ENCODE measurements at regions not wholly inside any gene's neighbourhood (a gene's known extent, or its start where the extent isn't known, plus 50 kb on each side); places are given as distances from the start of the nearest gene placed in this dataset.

GRCh38 chr2:211068108-211068780 is 511.8 kb downstream of the CPS1 start:
- no peak for DNase-seq

GRCh38 chr2:211070547-211070946 is 514.1 kb downstream of the CPS1 start:
- DNase-seq = no peak

- DNase-seq = no peak
Observed at GRCh38 chr2:211077216-211077767, 520.9 kb downstream of the CPS1 start.

GRCh38 chr2:211084352-211084751 is 528.0 kb downstream of the CPS1 start:
- no peak for DNase-seq

- no peak for DNase-seq
Observed at GRCh38 chr2:211085056-211085680, 528.8 kb downstream of the CPS1 start.

GRCh38 chr2:211086049-211086448 is 529.6 kb downstream of the CPS1 start:
- no peak for DNase-seq

DNA sequence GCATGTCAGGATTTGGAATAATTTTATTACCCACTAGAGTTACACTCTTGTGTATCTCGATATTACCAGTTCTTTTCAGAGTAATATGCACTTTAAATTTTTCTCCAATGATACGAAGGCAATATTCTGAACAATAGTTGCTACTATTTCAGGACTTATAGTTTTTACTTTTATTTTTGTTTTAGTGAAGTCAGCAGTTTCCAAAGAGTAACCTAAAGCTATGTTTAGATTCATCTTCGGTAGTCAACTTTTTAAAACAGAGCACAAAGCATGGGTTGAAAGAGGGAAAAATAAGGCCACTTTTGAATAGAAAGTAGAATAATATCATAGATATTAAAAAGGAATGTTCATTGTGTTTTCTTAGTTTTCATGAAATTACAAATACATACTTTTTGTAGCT is 532.7 kb downstream of the CPS1 start:
- no peak for DNase-seq

- DNase-seq = no peak
Observed at GRCh38 chr2:211093743-211094303, 537.4 kb downstream of the CPS1 start.

- DNase-seq = no peak
Observed at GRCh38 chr2:211103989-211104388, 547.6 kb downstream of the CPS1 start.

DNA sequence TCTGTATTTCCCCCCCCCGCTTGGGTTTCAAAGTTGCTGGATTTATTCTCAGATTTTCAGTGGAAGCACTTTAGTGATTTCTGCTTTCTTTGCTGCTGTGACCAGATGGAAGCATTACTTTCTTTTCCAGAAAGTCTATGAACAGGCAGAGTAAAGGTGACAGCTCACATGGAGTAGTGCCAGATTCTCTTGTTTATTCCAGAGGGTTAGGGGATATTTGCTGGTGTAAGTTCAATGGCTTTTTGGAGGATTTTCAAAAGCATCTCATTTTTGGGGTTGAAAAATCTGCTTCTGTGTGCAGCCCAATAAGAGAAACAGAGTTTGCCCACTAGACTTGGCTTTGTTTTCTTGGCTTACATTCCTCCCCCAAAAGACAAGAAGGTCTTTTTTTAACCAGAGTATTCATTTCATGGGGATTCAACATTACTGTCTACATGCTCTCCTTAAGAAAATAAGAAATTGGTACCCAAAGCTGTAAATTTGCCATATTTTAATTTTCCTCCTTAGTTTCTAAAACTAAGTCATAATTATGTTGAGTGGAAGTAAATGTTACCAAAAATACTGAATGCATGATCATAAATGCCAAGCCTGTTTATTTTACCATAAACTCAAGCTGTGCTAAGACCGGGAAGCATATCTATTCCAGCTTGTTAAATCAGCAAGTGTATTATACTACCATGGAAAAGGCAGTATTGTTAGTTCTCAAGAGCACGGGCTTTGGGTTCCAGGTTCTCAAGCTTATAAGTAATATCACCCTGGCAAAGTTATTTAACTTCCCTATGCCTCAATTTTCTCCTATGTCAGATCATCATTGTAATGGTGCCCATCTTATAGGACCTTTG is 557.2 kb downstream of the CPS1 start:
- DNase-seq = no peak

GRCh38 chr2:211114826-211115455 is 558.5 kb downstream of the CPS1 start:
- DNase-seq = no peak

- DNase-seq = no peak
Observed at GRCh38 chr2:211117026-211117425, 560.6 kb downstream of the CPS1 start.

- DNase-seq = no peak
Observed at GRCh38 chr2:211126256-211126655, 569.9 kb downstream of the CPS1 start.

- no peak for DNase-seq
Observed at GRCh38 chr2:211127501-211127900, 571.1 kb downstream of the CPS1 start.

DNA sequence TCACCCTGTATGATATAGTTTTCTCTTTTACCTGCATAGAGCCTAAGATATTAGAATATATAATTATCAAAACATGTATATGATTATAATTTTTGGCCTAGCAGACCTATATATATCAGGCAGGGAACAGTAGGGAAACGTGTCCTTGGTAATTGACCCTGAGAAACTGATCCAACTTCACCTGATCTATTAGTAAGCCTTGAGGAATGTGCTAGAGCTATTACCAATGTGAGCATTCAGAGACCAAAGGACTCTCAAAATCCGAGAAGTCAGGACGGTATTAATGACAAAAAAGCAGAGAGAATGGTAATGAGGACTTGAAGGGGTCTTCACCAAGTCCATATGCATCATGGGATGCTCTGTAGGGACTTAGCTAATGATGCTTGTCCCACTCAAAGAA is 571.9 kb downstream of the CPS1 start:
- DNase-seq = no peak

- no peak for DNase-seq
Observed at GRCh38 chr2:211129798-211130197, 573.4 kb downstream of the CPS1 start.

DNA sequence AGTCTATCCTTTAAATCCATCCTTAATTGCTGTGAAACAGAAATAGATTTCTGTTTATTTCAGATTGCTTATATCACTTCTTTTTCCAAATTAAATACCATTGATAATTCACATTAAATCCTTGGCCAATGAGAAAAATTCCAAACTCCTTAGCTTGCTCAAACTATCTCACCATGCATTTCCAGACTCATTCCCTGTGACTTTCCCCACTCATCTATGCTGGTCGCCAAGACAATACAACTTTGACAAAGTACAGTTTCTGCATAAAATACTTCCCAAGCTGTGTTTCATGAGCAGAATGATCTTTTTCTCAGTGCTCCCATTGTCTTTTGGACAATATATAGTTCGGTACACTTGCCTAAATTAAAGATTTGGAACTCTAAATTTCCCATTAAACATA is 575.6 kb downstream of the CPS1 start:
- DNase-seq = no peak

DNA sequence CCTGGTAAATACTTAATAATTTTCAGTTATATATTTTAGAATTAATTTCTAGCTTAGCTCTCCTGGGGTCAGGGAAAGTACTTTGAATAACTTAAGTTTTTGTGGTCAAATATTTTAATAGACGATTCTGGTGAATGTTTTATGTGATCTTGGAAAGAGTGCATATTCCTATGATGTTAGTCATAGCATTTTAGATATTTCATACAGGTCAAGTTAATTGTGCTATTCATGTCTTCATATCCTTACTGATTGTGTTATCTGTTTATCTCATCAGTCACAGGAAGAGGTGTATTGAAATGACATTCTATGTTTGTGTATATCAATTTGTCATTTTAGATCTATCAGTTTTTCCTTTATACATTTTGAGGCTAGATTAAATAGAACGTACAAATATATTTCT is 576.2 kb downstream of the CPS1 start:
- DNase-seq = no peak

- DNase-seq = no peak
Observed at GRCh38 chr2:211133766-211134165, 577.4 kb downstream of the CPS1 start.

- no peak for DNase-seq
Observed at GRCh38 chr2:211138551-211138950, 582.2 kb downstream of the CPS1 start.

DNA sequence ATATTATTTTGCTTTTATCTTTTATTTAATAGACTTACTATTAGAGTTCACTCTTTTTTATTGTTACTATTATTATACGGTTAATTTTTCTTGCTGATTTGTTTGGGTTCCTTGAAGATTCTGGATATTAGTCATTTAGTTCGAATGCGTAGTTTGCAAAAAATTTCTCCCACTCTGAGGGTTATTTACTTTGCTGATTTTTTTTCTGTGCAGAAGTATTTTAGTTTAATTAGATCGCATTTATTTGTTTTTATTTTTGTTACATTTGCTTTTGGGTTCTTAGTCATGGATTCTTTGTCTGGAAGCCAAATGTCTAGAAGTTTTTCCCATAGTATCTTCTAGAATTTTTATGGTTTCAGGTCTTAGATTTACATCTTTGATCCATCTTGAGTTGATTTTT is 585.2 kb downstream of the CPS1 start:
- no peak for DNase-seq

GRCh38 chr2:211144078-211144477 is 587.7 kb downstream of the CPS1 start:
- DNase-seq = no peak

Data from CD4-positive, alpha-beta T cell treated with Interleukin-6 for 4 hours (primary cell).